ENCODE measurements at regions not wholly inside any gene's neighbourhood (a gene's known extent, or its start where the extent isn't known, plus 50 kb on each side); places are given as distances from the start of the nearest gene placed in this dataset.

GRCh38 chr13:44058624-44059215, 179.0 kb downstream of the LACC1 start:
- in situ Hi-C loops (cut with MboI), result loop anchor here (10.0 kb wide), 1 partner anchor 376 kb away; no protein-coding TSS in a partner anchor
- no peak for DNase-seq

GRCh38 chr13:44061876-44062275, 182.2 kb downstream of the LACC1 start:
- TF ChIP-seq EZH2 (IDR thresholded peaks at IDR 0.05; ENCODE audit: insufficient read depth, poor library complexity, severe bottlenecking) (no peak), EZH2phosphoT487 (IDR thresholded peaks at IDR 0.05; ENCODE audit: insufficient read depth, low read depth) (no peak)
- Histone ChIP-seq H3K4me2 (ENCODE audit: unreplicated experiment) (no peak overlapping the region), H3K9me2 (ENCODE audit: insufficient read depth) (no peaks in the 10 kb centered on the region), H3K36me3 (ENCODE audit: low read depth) (no peaks in the 10 kb centered on the region), H3K9me3 (ENCODE audit: low read depth) (no peaks in the 10 kb centered on the region), H2AFZ (no peak overlapping the region), H3K79me2 (ENCODE audit: insufficient read depth) (no peaks in the 10 kb centered on the region), H3K27ac (no peak overlapping the region), H3F3A (ENCODE audit: insufficient read depth) (no peaks in the 10 kb centered on the region), H4K20me1 (ENCODE audit: insufficient read depth) (no peaks in the 10 kb centered on the region), H3K4me1 (ENCODE audit: insufficient read depth) (no peaks in the 10 kb centered on the region), H3K4me3 (no peak overlapping the region), H3K9ac (no peak overlapping the region), H3K27me3 (replicated peaks; ENCODE audit: insufficient read depth) (peaks cover 27% of the 10 kb centered on the region)
- DNase-seq, result no peak
- in situ Hi-C loops (cut with MboI), result no loop called here
- WGBS, 2 experiments (ENCODE audit: low coverage in 1 of 2, low lambda C conversion rate in 2 of 2, missing lambda C conversion rate in 2 of 2), result 53 to 58% methylated on average over 3 of the region's 3 CpGs

More at GRCh38 chr13:44058624-44059215, 179.0 kb downstream of the LACC1 start:
- WGBS, 2 experiments (ENCODE audit: low coverage in 1 of 2, low lambda C conversion rate in 2 of 2, missing lambda C conversion rate in 2 of 2), result 20 to 50% methylated on average over 1 of the region's 1 CpG
- Histone ChIP-seq H2AFZ (no peak overlapping the region), H3K36me3 (ENCODE audit: low read depth) (no peaks in the 10 kb centered on the region), H3K27ac (no peak overlapping the region), H3K9ac (no peak overlapping the region), H3K27me3 (replicated peaks; ENCODE audit: insufficient read depth) (peaks cover 30% of the 10 kb centered on the region), H3K4me1 (ENCODE audit: insufficient read depth) (no peaks in the 10 kb centered on the region), H3K9me2 (ENCODE audit: insufficient read depth) (no peaks in the 10 kb centered on the region), H3K4me3 (no peak overlapping the region), H3K79me2 (ENCODE audit: insufficient read depth) (no peaks in the 10 kb centered on the region), H3K4me2 (ENCODE audit: unreplicated experiment) (no peak overlapping the region), H4K20me1 (ENCODE audit: insufficient read depth) (no peaks in the 10 kb centered on the region), H3K9me3 (ENCODE audit: low read depth) (no peaks in the 10 kb centered on the region), H3F3A (ENCODE audit: insufficient read depth) (no peaks in the 10 kb centered on the region)
- TF ChIP-seq EZH2phosphoT487 (IDR thresholded peaks at IDR 0.05; ENCODE audit: insufficient read depth, low read depth), result no peak
- no peak for TF ChIP-seq EZH2 (IDR thresholded peaks at IDR 0.05; ENCODE audit: insufficient read depth, poor library complexity, severe bottlenecking)

GRCh38 chr13:44063467-44063866, 183.8 kb downstream of the LACC1 start:
- in situ Hi-C loops (cut with MboI), result no loop called here
- H4K20me1 ChIP-seq (ENCODE audit: insufficient read depth), result no peaks in the 10 kb centered on the region
- H2AFZ ChIP-seq, result no peak overlapping the region
- no peak overlapping the region for H3K9ac ChIP-seq
- H3K27ac ChIP-seq, result no peak overlapping the region
- no peaks in the 10 kb centered on the region for H3K9me2 ChIP-seq (ENCODE audit: insufficient read depth)
- no peaks in the 10 kb centered on the region for H3K79me2 ChIP-seq (ENCODE audit: insufficient read depth)
- no peaks in the 10 kb centered on the region for H3K36me3 ChIP-seq (ENCODE audit: low read depth)
- peaks cover 15% of the 10 kb centered on the region for H3K27me3 ChIP-seq (replicated peaks; ENCODE audit: insufficient read depth)
- 58 to 61% methylated on average over 2 of the region's 2 CpGs for WGBS, 2 experiments (ENCODE audit: low coverage in 1 of 2, low lambda C conversion rate in 2 of 2, missing lambda C conversion rate in 2 of 2)
- H3K4me3 ChIP-seq, result no peak overlapping the region
- H3K4me1 ChIP-seq (ENCODE audit: insufficient read depth), result 0 out of 2 replicates have a peak, but pooled peaks cover 4% of the 10 kb centered on the region
- no peak for TF ChIP-seq EZH2 (IDR thresholded peaks at IDR 0.05; ENCODE audit: insufficient read depth, poor library complexity, severe bottlenecking)
- no peak for TF ChIP-seq EZH2phosphoT487 (IDR thresholded peaks at IDR 0.05; ENCODE audit: insufficient read depth, low read depth)
- peaks cover 6% of the 10 kb centered on the region; the same call in 1 of the 2 replicates for H3F3A ChIP-seq (ENCODE audit: insufficient read depth)
- DNase-seq, result no peak
- no peaks in the 10 kb centered on the region for H3K9me3 ChIP-seq (ENCODE audit: low read depth)
- H3K4me2 ChIP-seq (ENCODE audit: unreplicated experiment), result no peak overlapping the region

GRCh38 chr13:44063881-44064280, 184.2 kb downstream of the LACC1 start:
- in situ Hi-C loops (cut with MboI), result no loop called here
- WGBS, 2 experiments (ENCODE audit: low coverage in 1 of 2, low lambda C conversion rate in 2 of 2, missing lambda C conversion rate in 2 of 2), result 56 to 58% methylated on average over 2 of the region's 2 CpGs
- H3K36me3 ChIP-seq (ENCODE audit: low read depth), result no peaks in the 10 kb centered on the region
- H3K4me1 ChIP-seq (ENCODE audit: insufficient read depth), result 0 out of 2 replicates have a peak, but pooled peaks cover 4% of the 10 kb centered on the region
- peaks cover 6% of the 10 kb centered on the region; the same call in 1 of the 2 replicates for H3F3A ChIP-seq (ENCODE audit: insufficient read depth)
- H3K27ac ChIP-seq, result no peak overlapping the region
- no peaks in the 10 kb centered on the region for H3K79me2 ChIP-seq (ENCODE audit: insufficient read depth)
- no peaks in the 10 kb centered on the region for H4K20me1 ChIP-seq (ENCODE audit: insufficient read depth)
- H3K9ac ChIP-seq, result no peak overlapping the region
- peaks cover 14% of the 10 kb centered on the region for H3K27me3 ChIP-seq (replicated peaks; ENCODE audit: insufficient read depth)
- no peaks in the 10 kb centered on the region for H3K9me3 ChIP-seq (ENCODE audit: low read depth)
- no peak for TF ChIP-seq EZH2phosphoT487 (IDR thresholded peaks at IDR 0.05; ENCODE audit: insufficient read depth, low read depth)
- TF ChIP-seq EZH2 (IDR thresholded peaks at IDR 0.05; ENCODE audit: insufficient read depth, poor library complexity, severe bottlenecking), result no peak
- no peak overlapping the region for H3K4me3 ChIP-seq
- H3K4me2 ChIP-seq (ENCODE audit: unreplicated experiment), result no peak overlapping the region
- H2AFZ ChIP-seq, result no peak overlapping the region
- peak; percentile 22 for DNase-seq
- H3K9me2 ChIP-seq (ENCODE audit: insufficient read depth), result no peaks in the 10 kb centered on the region

Measured in GM23248 (cell line).